GM21526 (cell line): ENCODE measurements at regions not wholly inside any gene's neighbourhood (a gene's known extent, or its start where the extent isn't known, plus 50 kb on each side); places are given as distances from the start of the nearest gene placed in this dataset.

Source experiments
- ATAC-seq: cut with Tn5 transposase; IDR thresholded peaks from one replicate; pipeline ENCODE4 v1.9.1; 2021; ENCODE audit warnings: moderate library complexity; ENCODE audit not compliant: unreplicated experiment, low FRiP score

DNA sequence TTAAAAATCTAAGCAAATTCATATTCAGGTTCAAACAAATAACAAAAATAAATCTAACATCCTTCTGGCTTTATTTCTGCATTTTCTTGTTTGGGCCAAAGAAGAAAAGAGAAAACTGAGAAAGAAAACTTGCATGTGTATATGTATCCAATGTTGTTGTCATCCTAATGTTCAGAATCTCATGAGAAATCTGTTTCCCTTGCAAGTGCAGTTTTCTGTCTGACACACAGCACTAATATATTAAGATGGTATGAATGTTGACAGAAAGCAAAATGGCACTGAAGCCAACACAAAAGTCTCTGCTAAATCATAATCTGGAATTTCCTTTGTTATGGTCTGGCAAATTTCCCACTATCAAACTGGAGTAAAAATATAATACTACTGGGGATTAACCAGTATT is 235.9 kb downstream of the HGF start:
- ATAC-seq, result no peak

DNA sequence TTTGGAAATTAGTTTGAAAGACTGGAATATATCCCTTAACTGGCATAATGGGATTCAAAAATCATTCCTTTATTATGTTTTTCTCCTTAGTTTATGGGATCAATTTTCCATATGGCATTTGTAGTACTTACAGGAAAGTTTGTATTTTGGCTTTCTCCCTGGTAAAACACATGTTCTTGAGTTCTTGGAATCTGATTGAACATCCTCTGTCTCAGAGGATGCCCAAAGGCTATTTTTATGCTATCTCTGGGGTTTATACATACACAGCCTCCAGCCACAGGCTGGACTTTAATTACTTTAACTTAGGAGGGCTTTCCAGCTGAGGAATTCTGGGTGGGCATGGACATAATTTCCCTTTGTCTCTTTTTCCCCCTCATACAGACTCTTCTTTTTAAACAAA is 236.4 kb downstream of the HGF start:
- no peak for ATAC-seq

DNA sequence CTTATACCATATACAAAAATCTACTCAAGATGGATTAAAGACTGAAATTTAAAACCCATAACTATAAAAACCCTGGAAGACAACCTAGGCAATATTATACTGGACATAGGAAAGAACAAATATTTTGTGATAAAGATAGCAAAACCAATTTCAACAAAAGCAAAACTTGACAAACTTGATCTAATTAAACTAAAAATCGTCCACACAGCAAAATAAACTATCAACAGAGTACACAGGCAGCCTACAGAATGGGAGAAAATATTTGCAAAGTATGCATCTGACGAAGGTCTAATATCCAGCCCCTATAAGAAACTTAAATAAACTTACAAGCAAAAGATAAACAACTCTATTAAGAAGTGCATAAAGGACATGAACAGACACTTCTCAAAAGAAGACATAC is 240.1 kb downstream of the HGF start:
- no peak for ATAC-seq

DNA sequence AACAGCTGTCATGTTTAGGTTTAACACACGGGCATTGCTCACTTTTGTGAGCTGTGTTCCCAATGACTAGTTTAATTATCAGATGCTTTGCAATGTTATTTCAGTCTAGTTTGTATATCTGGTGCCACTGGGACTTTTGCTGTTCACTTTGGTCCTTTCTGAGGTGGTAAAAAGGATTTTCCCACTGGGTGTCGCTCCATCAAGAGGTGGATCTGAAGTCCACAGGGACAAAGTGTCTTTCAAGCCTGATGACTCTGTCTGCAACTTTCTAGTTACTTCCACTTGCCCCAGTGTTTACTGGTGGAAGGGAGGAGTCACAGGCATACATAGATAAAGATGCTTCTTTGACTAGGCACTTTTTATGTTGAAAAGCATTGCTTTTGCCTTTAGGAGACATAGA is 242.2 kb downstream of the HGF start:
- ATAC-seq, result no peak

DNA sequence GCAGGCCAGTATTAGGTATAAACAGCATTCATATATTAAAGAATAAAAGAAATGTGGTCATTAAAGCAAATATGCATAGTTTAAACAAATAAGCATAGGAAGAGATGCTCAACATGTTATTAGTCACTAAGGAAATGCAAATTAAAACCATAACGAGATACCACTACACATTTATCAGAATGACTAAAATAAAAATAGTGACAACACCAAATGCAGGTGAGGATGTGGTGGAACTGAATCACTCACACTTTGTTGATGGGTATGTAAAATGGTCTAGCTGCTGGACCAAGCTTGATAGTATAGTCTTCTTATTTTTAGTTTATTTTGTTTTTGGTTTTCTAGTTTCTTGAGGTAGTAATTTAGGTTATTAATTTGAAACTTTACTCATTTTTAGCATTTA is 242.9 kb downstream of the HGF start:
- no peak for ATAC-seq

DNA sequence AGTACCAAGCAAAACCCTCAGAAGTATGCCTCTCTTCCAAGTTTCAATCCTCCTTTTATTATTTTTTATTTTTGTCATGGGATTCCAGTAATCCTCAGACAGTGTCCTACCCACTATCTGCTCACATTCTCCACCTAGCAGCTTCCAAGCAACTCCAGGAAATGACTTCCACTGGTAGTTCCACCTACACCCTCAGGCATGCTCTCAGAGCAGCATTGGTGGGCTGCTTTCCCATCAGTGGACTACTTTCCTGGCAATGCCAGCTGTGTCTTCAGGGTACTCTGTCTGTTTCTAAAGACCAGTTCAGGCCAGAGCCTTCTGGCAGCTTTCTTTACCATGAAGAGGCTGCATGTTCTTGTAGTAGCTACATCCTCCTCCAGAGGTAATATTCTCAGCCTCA is 244.0 kb downstream of the HGF start:
- ATAC-seq, result no peak

DNA sequence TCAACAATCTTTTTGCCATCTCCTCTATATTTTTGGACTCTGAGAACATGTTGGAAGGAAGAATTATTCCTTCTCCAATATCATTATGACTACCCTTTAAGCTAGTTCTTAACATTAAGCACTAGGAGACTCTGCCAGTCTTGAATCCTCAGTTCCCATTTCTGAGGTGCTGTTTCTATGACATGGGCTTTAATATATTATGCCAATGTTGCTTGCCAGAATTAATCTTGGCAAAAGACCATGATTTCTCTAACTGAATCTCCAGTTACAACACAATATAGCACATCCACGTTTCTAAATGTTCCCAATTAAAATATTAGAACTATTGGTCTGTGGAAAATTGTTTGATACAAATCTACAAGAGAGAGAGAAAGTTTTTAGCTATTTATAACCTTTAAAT is 250.0 kb downstream of the HGF start:
- no peak for ATAC-seq

DNA sequence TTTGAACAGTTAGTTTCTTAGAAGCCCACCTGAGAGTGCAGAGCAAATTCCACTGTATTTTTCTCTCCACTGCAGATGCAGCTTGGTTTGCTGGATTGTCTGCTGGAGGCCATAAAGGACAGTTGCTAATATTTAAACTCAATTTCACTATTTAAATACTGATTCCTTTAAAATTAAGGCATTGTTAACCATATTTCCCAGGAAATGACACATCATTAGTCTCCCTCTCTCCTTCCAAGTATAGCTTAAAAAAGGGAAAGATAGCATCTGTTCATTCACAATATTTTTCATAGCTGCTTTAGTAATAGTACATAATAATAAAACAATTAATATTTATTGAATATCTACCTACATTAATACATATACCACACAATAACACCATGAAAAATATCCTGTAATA is 252.9 kb downstream of the HGF start:
- ATAC-seq, result no peak

DNA sequence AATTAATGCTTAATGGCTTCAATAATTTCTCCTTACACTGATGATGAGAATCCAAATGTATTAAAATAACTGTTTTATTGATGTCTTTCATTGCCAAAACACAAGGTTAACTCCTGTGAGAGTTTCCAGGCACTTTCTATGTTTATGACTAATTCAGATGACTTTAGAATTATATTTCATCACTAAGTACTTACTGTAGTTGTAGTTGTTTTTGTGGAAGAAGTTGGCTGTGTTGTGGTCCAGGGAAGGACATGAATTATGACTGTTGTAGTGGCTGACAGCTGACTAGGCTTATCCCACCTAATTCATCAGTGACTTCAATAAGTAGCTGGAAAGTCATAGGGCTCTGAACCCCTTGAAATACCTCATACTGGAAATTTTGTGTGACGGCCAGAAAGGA is 254.8 kb downstream of the HGF start:
- no peak for ATAC-seq

DNA sequence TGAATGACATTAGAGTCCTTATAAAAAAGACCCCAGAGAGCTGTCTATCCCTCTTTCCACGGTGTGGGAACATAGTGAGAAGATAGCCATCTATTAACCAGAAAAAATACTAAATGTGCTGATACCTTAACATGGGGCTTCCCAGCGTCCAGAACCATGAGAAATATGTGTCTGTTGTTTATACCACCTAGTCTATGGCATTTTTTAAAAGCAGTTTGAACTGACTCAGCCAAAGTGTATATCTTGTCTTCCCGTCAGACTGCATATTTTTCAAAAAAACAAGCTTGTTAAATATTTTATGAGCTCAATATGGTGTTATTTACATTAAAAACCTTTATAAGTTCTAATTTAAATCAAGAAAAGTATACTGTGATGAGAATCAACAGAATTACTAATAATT is 255.3 kb downstream of the HGF start:
- no peak for ATAC-seq

DNA sequence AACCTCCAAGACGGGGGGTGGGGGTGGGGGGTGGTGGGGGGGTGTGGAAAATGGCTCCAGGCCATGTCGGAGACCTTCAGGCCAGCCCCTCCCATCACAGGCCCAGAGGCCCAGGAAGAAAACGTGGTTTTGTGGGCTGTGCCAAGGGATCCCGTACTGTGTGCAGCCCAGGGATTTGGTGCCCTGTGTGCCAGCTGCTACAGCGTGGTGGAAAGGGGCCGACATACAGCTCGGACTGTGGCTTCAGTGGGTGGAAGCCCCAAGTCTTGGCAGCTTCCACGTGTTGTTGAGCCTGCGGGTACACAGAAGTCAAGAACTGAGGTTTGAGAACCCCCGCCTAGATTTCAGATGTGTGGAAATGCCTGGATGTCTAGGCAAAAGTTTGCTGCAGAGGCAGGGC is 259.7 kb downstream of the HGF start:
- no peak for ATAC-seq

DNA sequence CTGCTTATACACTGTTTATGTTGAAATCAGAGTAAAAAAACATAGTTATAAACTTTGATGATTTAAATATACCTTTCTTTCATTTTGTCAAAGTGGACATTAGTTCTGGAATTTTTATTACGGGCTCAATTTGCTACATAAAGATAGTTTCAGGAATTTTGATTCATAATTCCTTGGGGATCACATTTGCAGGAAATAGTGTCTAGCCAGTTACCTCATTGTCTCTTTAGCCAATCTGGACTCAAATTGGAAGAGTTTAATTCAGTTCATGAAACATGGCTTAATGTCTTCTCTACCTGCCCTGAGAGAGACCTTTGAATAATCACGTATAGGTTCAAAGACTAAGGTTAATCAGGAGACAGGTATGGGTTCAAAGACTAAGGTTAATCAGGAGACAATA is 262.6 kb downstream of the HGF start:
- ATAC-seq, result no peak

DNA sequence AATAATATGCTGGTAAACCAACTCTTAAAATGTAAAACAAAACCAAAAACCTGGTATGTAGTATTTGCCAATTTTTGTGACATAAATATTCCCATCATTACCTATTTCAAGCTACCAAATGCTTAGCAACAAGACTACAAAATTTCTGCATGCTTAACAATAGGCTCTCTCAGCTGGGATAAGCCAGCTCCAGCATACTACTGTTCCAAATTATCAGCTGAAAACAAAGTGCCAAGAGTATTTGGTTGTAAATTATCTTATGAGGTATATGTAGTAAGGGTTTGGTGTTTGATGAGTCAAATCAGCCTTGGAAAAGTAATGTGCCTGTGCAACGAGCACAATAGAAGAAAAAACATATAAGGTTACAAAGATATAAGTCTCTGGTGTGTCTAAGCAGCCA is 263.2 kb downstream of the HGF start:
- no peak for ATAC-seq

DNA sequence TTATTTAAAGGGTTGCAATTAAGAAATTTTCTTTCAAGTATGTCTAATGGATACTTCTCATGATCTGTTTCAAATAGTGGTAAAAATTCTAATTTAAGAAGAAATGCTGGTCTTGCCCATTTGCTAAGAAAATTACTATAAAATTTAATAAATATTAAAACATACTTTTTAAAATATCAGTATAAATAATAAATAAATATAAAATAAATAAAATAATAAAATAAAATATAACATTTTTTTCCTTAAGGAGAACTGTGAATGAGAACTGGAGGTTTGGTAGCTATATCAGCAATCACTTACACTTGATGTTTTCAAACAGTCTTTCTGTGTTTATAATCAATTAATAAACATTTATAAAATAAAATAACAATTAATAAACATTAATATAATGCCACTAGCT is 266.1 kb downstream of the HGF start:
- no peak for ATAC-seq

DNA sequence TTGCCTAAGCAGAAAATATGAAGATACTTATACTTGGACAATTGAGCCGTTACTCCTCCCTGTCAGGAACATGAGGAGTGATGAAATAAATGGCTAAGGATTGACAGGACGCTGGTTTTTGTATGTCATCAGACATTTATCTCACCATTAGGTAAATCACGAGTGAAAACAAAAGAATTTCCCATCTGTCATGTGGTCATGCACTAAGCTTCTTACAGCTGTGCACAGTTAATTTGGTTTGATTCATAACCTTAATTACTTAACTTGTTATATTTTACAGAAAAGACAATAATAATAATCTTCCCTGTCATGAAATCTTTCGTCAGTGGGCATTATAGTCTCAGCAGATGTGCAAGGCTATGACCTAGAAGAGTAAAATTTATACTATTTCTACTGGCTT is 266.5 kb downstream of the HGF start:
- no peak for ATAC-seq

DNA sequence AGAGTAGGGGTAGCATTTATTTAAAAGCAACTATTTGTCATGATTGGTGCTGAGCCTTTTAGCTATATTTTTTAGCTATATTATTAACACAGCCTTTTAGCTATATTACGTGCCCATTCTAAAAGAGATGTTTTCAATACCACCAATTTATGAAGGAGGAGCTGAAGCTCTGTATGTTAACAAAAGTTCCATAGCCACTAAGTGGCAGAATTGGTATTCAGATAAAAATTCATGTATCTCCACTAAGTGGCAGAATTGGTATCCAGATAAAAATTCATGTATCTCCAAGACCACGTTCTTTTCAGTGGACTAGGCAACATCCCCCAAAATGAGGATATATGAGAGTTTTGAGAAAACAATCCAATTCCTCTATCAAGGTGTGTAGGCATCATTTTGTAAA is 268.6 kb downstream of the HGF start:
- no peak for ATAC-seq

DNA sequence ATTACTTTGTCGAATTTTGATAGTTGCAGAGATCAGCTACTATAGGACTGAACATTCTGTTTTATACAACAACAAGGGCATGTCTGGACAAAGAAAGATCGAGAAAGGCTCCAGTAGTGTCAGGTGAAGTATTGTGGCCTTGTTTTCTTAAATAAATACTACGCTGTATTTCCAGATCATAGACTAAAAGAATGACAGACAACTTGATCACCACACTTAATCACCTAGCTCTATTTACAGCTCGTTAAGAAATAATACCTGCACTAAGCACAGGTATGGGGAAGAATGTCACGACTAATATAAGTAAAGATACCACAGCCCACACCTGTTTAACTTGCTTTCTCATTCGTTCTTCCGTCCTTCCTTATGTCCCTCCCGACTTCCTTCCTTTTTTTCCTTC is 269.2 kb downstream of the HGF start:
- ATAC-seq, result no peak

DNA sequence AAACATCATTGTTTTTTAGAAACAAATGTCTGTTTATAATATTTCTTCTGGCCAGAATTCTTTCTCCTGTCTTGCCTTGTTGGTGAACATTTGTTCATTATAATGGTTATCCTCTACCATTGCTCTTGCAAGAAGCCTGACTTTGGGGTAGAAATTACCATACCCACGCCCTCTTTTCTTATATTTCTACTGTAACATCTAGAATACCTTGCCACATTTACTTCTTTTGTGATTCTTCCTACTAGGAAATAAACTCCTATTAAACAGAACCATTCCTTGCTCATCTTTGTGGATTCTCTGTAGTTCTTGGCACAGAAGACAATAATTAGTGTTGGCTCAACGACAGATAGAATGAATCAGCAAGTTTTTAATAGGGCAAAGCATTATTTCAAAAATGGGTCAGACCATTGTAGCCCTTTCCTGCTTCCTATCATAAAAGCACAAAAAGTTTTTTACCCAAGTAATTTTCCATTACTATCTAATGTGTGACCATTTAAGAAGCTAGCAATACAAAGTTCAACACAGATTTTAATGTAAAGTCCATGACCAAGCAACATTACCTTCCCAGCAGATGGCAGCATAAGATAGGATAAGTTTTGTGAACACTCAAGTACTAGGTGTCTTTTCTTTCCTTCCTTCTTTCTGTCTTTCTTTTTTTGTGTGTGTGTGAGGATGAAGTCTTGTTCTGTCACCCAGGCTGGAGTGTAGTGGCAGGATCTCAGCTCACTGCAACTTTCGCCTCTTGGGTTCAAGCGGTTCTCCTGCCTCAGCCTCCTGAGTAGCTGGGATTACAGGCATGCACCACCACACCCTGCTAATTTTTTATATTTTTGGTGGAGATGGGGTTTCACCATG is 270.4 kb downstream of the HGF start:
- ATAC-seq, result no peak

DNA sequence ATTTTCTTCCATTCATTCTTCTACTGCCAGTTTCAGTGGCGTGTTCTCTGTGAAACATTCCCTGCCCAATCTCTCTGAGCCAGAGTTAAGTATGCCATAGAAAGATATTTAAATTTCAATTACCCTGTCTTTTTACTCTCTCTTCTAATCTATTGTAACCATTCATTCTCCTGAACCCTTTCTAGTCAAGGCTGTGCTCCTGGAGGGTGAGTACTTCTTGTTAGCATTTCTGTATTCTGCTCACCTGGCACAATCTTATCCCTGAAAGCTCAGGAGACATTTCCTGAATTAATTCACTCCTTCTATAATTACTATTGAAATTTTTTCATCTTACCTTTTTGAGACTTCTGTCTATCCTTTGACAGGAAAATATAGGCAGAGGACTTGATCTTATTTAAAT is 271.7 kb downstream of the HGF start:
- ATAC-seq, result no peak

DNA sequence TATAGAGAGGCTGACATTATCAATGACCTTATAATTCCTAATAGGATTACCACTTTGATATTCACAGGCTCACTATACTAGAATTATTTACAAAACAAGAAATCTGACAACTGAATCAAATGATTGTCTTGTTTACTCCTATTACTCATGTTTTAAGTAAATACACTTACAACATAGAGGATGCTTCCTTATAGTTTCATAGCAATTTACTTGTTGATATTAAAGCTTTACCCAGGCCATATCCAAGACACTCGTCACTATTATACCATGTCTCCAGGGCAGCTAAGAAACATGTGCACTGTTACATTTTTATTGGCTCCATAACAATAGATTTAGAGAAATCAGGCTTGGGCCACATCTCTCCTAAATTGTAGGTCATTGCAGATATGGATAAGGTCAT is 276.9 kb downstream of the HGF start:
- no peak for ATAC-seq

DNA sequence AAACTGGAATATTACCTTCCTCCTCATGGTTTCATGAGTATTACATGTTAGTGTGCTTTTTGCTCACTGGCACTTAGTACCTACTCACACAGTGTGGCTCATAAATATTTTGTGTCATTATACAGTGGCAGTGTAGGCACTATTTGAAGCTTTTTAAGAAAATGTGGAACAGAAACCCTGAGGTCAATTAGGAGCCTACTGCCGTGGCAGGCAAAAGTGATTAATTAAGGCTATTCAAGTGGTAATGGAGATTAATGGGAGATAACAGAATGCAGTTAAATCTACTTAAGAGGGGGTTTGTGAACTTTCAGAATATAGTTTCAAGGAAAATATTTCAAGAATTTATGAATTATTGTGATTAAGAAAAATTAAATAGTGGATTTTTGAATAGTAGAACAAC is 277.6 kb downstream of the HGF start:
- ATAC-seq, result no peak

DNA sequence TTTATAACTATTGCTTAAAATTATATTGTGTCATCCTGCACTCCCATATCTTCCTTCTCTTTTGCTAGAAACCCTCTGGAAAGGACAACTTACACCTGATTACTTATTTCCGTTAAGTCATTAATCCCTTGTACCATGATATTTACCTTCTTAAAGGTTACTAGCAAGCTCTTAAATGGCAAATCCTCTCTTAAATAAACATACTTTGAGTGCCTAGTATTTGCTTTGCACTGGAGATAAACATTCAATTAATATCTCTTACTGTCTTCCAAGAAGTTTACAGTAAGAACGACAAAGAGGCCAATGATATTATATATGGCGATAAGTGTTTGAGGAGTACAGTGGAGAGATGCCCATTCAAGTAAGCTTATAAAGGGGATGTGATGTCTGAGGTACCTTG is 278.3 kb downstream of the HGF start:
- no peak for ATAC-seq

DNA sequence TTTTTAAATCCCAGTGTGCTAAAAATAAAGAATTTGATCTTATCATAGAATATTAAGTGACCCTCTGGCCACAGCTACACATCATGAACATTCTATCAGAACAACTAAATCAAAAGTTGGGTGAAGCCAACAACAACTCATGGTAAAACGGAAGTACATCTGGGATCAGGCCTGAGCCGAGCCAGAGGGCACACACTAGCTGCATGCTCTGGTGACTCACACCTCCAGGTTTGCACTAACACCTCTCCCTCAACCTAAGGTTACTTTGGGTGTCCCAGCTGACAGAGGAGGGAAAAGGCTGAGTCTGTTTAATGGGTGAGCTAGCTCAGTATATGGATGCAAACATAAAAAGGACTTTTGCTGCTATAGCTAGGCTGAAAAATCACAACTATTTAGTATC is 281.6 kb downstream of the HGF start:
- no peak for ATAC-seq
